Mesendoderm (in vitro differentiated cells): ENCODE measurements at regions not wholly inside any gene's neighbourhood (a gene's known extent, or its start where the extent isn't known, plus 50 kb on each side); places are given as distances from the start of the nearest gene placed in this dataset.

Experiments used
- DNase-seq: peaks from one replicate; pipeline ENCODE4 v3.0.0; 2013
- H2AK5ac ChIP-seq: 2 replicates; pipeline ENCODE4 v1.6.1; 2013; ENCODE audit warnings: low read length, inconsistent platforms
- H2BK120ac ChIP-seq: 2 replicates; pipeline ENCODE4 v1.6.1; 2013; ENCODE audit warnings: low read depth, mild to moderate bottlenecking, low read length, moderate library complexity, mixed read lengths
- H2BK15ac ChIP-seq: replicated peaks from 2 replicates; pipeline ENCODE4 v1.6.1; 2013; ENCODE audit warnings: low read depth, mild to moderate bottlenecking, moderate library complexity
- H2BK5ac ChIP-seq: 2 replicates; pipeline ENCODE4 v1.6.1; 2013; ENCODE audit warnings: low read length, inconsistent platforms
- H3K18ac ChIP-seq: 2 replicates; pipeline ENCODE4 v1.6.1; 2013; ENCODE audit warnings: mild to moderate bottlenecking, low read length, mixed read lengths
- H3K23ac ChIP-seq: one replicate; pipeline ENCODE4 v1.6.1; 2013; ENCODE audit warnings: low read length
- H3K27ac ChIP-seq: 2 replicates; pipeline ENCODE4 v1.5.1; 2013; ENCODE audit warnings: low read depth, mild to moderate bottlenecking, inconsistent platforms, low read length, moderate library complexity
- H3K27me3 ChIP-seq: 2 replicates; pipeline ENCODE4 v1.6.1; 2013; ENCODE audit warnings: low read length, control low read depth, mild to moderate bottlenecking, inconsistent platforms; ENCODE audit not compliant: insufficient read depth, poor library complexity
- H3K36me3 ChIP-seq: 2 replicates; pipeline ENCODE4 v1.6.1; 2013; ENCODE audit warnings: low read length, inconsistent platforms; ENCODE audit not compliant: control insufficient read depth, insufficient read depth
- H3K4ac ChIP-seq: one replicate; pipeline ENCODE4 v1.6.1; 2013; ENCODE audit warnings: low read depth, mild to moderate bottlenecking, low read length, moderate library complexity
- H3K4me1 ChIP-seq: 2 replicates; pipeline ENCODE4 v1.6.1; 2013; ENCODE audit warnings: low read depth, low read length, inconsistent platforms; ENCODE audit not compliant: control insufficient read depth
- H3K4me2 ChIP-seq: 2 replicates; pipeline ENCODE4 v1.6.1; 2013; ENCODE audit warnings: low read length
- H3K4me3 ChIP-seq: 2 replicates; pipeline ENCODE4 v1.5.1; 2013; ENCODE audit warnings: mild to moderate bottlenecking, low read length
- H3K56ac ChIP-seq: one replicate; pipeline ENCODE4 v1.6.1; 2013; ENCODE audit warnings: low read length
- H3K79me1 ChIP-seq: 2 replicates; pipeline ENCODE4 v1.6.1; 2013; ENCODE audit warnings: low read length, inconsistent platforms
- H3K79me2 ChIP-seq: 2 replicates; pipeline ENCODE4 v1.6.1; 2013; ENCODE audit warnings: mild to moderate bottlenecking, low read length; ENCODE audit not compliant: control insufficient read depth, insufficient read depth
- H3K9ac ChIP-seq: 2 replicates; pipeline ENCODE4 v1.6.1; 2013; ENCODE audit warnings: low read length, inconsistent platforms
- H4K5ac ChIP-seq: one replicate; pipeline ENCODE4 v1.6.1; 2013; ENCODE audit warnings: low read length
- H4K8ac ChIP-seq: one replicate; pipeline ENCODE4 v1.6.1; 2013; ENCODE audit warnings: low read depth, mild to moderate bottlenecking, control low read depth, low read length, moderate library complexity
- WGBS: extraction: QIAGEN DNeasy Blood & Tissue Kit; methylation state at CpG from one replicate; pipeline ENCODE4 v1.1.7; 2013; ENCODE audit warnings: low lambda C conversion rate, missing lambda C conversion rate; ENCODE audit not compliant: insufficient coverage; ENCODE audit errors: extremely low coverage; 5-methylcytosine and 5-hydroxymethylcytosine counted together

GRCh38 chr20:60641879-60642447 is 610.1 kb upstream of the CDH4 start:
- no peak overlapping the region for H3K23ac ChIP-seq
- no peak overlapping the region for H2BK5ac ChIP-seq
- no peak overlapping the region for H3K4me3 ChIP-seq
- H3K56ac ChIP-seq, result no peak overlapping the region
- no peak overlapping the region for H4K8ac ChIP-seq
- no peaks in the 10 kb centered on the region for H3K4me1 ChIP-seq
- H2BK15ac ChIP-seq, result no peak overlapping the region
- no peak overlapping the region for H2BK120ac ChIP-seq
- no peak overlapping the region for H3K18ac ChIP-seq
- no peak overlapping the region for H3K9ac ChIP-seq
- H3K4ac ChIP-seq, result no peak overlapping the region
- DNase-seq, result no peak
- no peak overlapping the region for H3K27ac ChIP-seq
- H3K4me2 ChIP-seq, result no peak overlapping the region
- no CpG with 5 or more reads among the region's 8 CpGs for WGBS
- no peaks in the 10 kb centered on the region for H3K36me3 ChIP-seq
- no peaks in the 10 kb centered on the region for H3K79me1 ChIP-seq
- H3K79me2 ChIP-seq, result no peaks in the 10 kb centered on the region
- no peak overlapping the region for H4K5ac ChIP-seq
- no peaks in the 10 kb centered on the region for H3K27me3 ChIP-seq
- H2AK5ac ChIP-seq, result no peak overlapping the region

GRCh38 chr20:60642541-60642940 is 609.5 kb upstream of the CDH4 start:
- Histone ChIP-seq H3K56ac (no peak overlapping the region), H3K4me1 (no peaks in the 10 kb centered on the region), H2BK15ac (no peak overlapping the region), H2BK120ac (no peak overlapping the region), H3K27ac (no peak overlapping the region), H3K23ac (no peak overlapping the region), H3K4me3 (no peak overlapping the region), H3K4ac (no peak overlapping the region), H3K27me3 (no peaks in the 10 kb centered on the region), H3K9ac (no peak overlapping the region), H3K79me2 (no peaks in the 10 kb centered on the region), H3K79me1 (no peaks in the 10 kb centered on the region), H4K8ac (no peak overlapping the region), H3K36me3 (no peaks in the 10 kb centered on the region), H3K4me2 (no peak overlapping the region), H4K5ac (no peak overlapping the region), H2AK5ac (no peak overlapping the region), H3K18ac (no peak overlapping the region), H2BK5ac (no peak overlapping the region)
- DNase-seq, result no peak
- WGBS, result no CpG with 5 or more reads among the region's 4 CpGs

GRCh38 chr20:60648556-60648955 is 603.5 kb upstream of the CDH4 start:
- H3K4me1 ChIP-seq, result no peaks in the 10 kb centered on the region
- H2BK5ac ChIP-seq, result no peak overlapping the region
- H4K5ac ChIP-seq, result no peak overlapping the region
- no peak overlapping the region for H2BK15ac ChIP-seq
- no peak overlapping the region for H3K56ac ChIP-seq
- no peak for DNase-seq
- H3K36me3 ChIP-seq, result no peaks in the 10 kb centered on the region
- no peak overlapping the region for H3K18ac ChIP-seq
- no peaks in the 10 kb centered on the region for H3K27me3 ChIP-seq
- no peak overlapping the region for H3K9ac ChIP-seq
- no peaks in the 10 kb centered on the region for H3K79me1 ChIP-seq
- no peak overlapping the region for H3K23ac ChIP-seq
- no peak overlapping the region for H3K27ac ChIP-seq
- H3K79me2 ChIP-seq, result no peaks in the 10 kb centered on the region
- WGBS, result no CpG with 5 or more reads among the region's 6 CpGs
- H2BK120ac ChIP-seq, result no peak overlapping the region
- H3K4ac ChIP-seq, result no peak overlapping the region
- no peak overlapping the region for H4K8ac ChIP-seq
- no peak overlapping the region for H3K4me3 ChIP-seq
- no peak overlapping the region for H3K4me2 ChIP-seq
- H2AK5ac ChIP-seq, result no peak overlapping the region

GRCh38 chr20:60649541-60649940 is 602.5 kb upstream of the CDH4 start:
- Histone ChIP-seq H3K27ac (no peak overlapping the region), H4K8ac (no peak overlapping the region), H3K4me2 (no peak overlapping the region), H4K5ac (no peak overlapping the region), H3K56ac (no peak overlapping the region), H3K79me2 (no peaks in the 10 kb centered on the region), H3K4me1 (no peaks in the 10 kb centered on the region), H3K9ac (no peak overlapping the region), H3K36me3 (no peaks in the 10 kb centered on the region), H3K23ac (no peak overlapping the region), H2AK5ac (no peak overlapping the region), H3K18ac (no peak overlapping the region), H2BK5ac (no peak overlapping the region), H3K4ac (no peak overlapping the region), H3K79me1 (no peaks in the 10 kb centered on the region), H2BK15ac (no peak overlapping the region), H3K4me3 (no peak overlapping the region), H2BK120ac (no peak overlapping the region), H3K27me3 (no peaks in the 10 kb centered on the region)
- no peak for DNase-seq
- no CpG with 5 or more reads among the region's 12 CpGs for WGBS

GRCh38 chr20:60650087-60650486 is 602.0 kb upstream of the CDH4 start:
- no peak overlapping the region for H3K56ac ChIP-seq
- no peak overlapping the region for H2AK5ac ChIP-seq
- WGBS, result 100% methylated on average over 8 of the region's 10 CpGs
- H2BK15ac ChIP-seq, result no peak overlapping the region
- H3K27ac ChIP-seq, result no peak overlapping the region
- no peaks in the 10 kb centered on the region for H3K4me1 ChIP-seq
- H2BK120ac ChIP-seq, result no peak overlapping the region
- H4K5ac ChIP-seq, result no peak overlapping the region
- no peaks in the 10 kb centered on the region for H3K27me3 ChIP-seq
- no peak overlapping the region for H3K4me3 ChIP-seq
- no peak overlapping the region for H3K4ac ChIP-seq
- no peak overlapping the region for H4K8ac ChIP-seq
- H3K36me3 ChIP-seq, result no peaks in the 10 kb centered on the region
- H3K18ac ChIP-seq, result no peak overlapping the region
- DNase-seq, result no peak
- no peak overlapping the region for H3K9ac ChIP-seq
- H2BK5ac ChIP-seq, result no peak overlapping the region
- no peaks in the 10 kb centered on the region for H3K79me2 ChIP-seq
- H3K4me2 ChIP-seq, result no peak overlapping the region
- no peaks in the 10 kb centered on the region for H3K79me1 ChIP-seq
- no peak overlapping the region for H3K23ac ChIP-seq

- Histone ChIP-seq H3K4me3 (no peak overlapping the region), H3K36me3 (no peaks in the 10 kb centered on the region), H3K4ac (no peak overlapping the region), H3K18ac (no peak overlapping the region), H2BK15ac (no peak overlapping the region), H3K79me2 (no peaks in the 10 kb centered on the region), H3K4me2 (no peak overlapping the region), H3K56ac (no peak overlapping the region), H2BK120ac (no peak overlapping the region), H2BK5ac (no peak overlapping the region), H2AK5ac (no peak overlapping the region), H3K23ac (no peak overlapping the region), H3K9ac (no peak overlapping the region), H3K27ac (no peak overlapping the region), H3K79me1 (no peaks in the 10 kb centered on the region), H4K5ac (no peak overlapping the region), H3K27me3 (no peaks in the 10 kb centered on the region), H4K8ac (no peak overlapping the region), H3K4me1 (no peaks in the 10 kb centered on the region)
- WGBS, result no CpG with 5 or more reads among the region's 2 CpGs
- no peak for DNase-seq
Measured at GRCh38 chr20:60652046-60652445, 600.0 kb upstream of the CDH4 start.
